GM12801 (cell line): ENCODE measurements at regions not wholly inside any gene's neighbourhood (a gene's known extent, or its start where the extent isn't known, plus 50 kb on each side); places are given as distances from the start of the nearest gene placed in this dataset.

ENCODE experiments used
- CTCF ChIP-seq: IDR thresholded peaks from one replicate; pipeline ENCODE4 v1.5.1; 2011; ENCODE audit warnings: control low read depth; ENCODE audit not compliant: insufficient read length; ENCODE audit errors: extremely low read depth

DNA sequence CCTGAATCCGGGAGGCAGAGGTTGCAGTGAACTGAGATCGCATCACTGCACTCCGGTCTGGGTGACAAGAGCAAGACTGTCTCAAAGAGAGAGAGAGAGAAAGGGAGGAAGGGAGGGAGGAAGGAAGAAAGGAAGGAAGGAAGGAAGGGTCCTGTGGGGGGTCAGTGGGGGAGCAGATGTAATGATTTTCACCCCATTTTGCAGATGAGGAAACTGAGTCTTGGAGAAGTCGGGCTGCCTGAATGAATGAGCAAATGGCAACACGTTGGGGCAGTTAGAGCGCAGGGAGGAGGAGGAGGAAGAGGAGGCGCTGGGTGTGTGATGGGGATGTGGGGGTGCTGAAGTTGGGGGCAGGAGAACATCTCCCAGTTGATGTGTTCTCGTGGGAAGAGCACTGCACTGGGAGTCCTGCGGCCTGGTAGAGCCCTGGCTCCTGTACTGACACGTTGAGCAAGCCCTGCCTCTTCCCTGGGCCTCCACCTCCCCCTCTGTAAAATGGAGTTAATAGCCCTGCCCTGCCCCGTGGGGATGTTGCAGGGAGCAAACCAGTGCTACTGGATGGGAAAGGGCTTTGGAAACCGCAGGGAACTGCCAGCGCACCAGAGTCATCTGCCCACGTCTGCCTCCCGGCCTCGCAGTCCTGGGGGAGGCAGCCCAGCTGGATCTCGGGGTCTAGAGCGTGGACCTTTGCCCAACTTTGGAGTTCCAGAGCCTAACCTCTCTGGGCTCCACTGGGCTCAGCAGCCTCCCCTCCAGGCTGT, 103.2 kb upstream of the CASZ1 start:
- TF ChIP-seq CTCF, result no peak

DNA sequence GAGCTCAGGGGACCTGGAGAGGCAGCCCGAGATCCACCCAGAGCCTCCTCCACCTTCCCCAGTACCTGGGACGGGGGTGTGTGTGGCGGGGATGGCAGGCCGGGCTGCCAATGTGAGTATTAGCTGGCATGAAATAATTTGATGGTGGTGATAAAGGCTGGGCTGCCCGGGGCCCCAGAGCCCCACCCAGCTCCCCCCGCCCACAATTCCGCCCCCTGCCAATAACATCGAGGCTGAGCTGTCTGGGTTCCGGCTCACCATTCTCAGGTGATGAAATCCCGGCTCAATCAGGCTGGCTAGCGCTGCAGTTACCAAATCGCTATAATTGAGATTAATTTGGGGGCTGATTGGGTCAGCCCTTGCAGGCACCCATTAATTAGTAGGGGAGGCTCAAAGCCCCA, 103.8 kb upstream of the CASZ1 start:
- TF ChIP-seq CTCF, result no peak

DNA sequence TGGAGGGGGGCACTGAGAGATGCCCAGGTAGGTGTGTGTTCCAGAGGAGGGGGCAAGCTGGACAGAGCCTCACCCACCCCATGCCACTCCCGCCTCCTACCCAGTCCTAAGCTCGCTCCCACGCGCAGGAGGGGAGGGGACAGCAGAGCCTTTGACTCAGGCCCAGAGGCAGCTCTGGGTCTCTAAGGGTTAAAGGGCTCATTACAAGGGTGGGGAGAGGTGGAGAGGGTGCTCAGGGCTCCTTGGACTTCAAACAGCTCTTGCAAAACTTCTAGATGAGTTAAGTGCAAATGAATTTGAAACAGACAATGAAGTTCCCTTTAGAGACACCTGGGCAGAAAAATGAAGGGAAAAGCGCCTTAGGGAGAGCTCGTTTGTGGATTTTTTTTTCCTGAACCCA, 104.2 kb upstream of the CASZ1 start:
- TF ChIP-seq CTCF, result no peak

DNA sequence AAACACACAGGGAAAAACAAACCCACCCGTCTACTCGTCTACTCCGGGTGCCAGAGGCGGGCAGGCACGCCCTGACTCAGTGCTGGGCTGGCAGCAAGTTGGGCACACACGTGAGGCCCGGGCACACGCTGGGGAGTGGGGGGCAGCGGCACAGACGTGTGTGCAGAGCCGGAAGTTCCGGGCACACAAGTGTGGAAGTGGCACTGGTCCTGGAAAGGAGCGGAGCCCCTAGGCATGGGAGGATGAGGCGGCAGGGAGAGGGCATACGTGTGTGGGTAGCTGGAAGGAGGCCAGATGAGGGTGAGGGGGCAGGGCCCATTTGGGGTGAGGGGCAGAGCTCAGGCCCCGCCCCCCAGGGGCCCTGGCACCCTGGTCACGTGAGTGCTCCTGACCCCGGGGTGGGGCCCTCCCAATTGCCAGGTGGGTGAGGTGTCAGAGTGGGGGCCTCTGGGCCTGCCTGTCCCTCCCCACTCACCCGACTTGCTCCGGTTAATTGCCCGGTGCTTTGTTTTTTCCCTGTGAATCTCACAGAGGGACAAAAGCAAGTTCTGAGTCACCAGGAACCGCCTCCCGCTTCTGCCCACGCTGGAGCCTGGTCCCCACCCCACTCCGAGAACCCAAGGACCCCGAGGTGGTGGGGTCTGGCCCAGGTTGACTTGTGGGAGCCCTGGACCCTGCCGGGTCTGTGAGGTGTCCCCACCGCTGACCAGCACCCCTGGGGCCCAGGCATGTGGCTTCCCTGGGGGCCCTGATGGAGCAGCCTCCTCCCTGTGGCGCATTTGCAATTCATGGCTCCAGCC, 104.8 kb upstream of the CASZ1 start:
- TF ChIP-seq CTCF, result no peak

- no peak for TF ChIP-seq CTCF
These were observed 105.7 kb upstream of the CASZ1 start for GRCh38 chr1:10901891-10902805.

DNA sequence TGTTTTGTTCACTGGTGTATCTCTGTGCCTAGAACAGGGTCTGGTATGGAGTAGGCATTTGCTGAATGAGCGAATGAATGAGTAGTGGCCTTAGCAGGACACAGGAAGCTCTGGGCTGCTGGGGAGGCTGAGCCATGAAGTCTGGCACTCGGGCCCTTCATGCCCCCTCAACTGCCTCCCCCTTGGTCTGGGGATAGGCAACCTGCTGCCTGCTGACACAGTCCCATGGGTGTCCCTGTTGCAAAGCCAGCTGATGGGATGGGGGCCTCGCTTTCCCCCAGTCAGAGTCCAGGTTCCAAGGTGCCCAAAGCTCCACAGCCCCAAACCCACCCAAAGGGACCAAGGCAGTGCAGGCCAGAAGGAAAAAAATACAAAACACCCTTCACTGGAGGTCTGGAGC, 107.0 kb upstream of the CASZ1 start:
- no peak for TF ChIP-seq CTCF

GRCh38 chr1:10903821-10904220, 107.4 kb upstream of the CASZ1 start:
- TF ChIP-seq CTCF, result no peak
